Adrenal gland (tissue), 9 donors: ENCODE measurements at regions not wholly inside any gene's neighbourhood (a gene's known extent, or its start where the extent isn't known, plus 50 kb on each side); places are given as distances from the start of the nearest gene placed in this dataset.
"Not testable (repeated sequence)": the region's sequence is repeated elsewhere in the genome, so short reads cannot be mapped to it uniquely, and the experiment has no call there.

ENCODE experiments used
- DNase-seq, 7 donors: peaks; one replicate each; pipeline ENCODE4 v3.0.0-alpha.2; 2019 to 2020
- H3K27ac ChIP-seq, 5 donors: fragments of 200-600 bp; sonication (generic) in 4 of 5; 1 replicate in 3 of 5; 2 replicates in 2 of 5; pipeline versions ENCODE4 v1.5.1 to v1.8.0; 2016 to 2020; ENCODE audit warnings: mild to moderate bottlenecking in 1 of 5
- H3K27me3 ChIP-seq: fragments of 200-600 bp; 2 replicates; pipeline ENCODE4 v1.8.0; 2021
- H3K36me3 ChIP-seq, 2 donors: fragments of 200-600 bp; replicated peaks in 1 of 2; 1 replicate in 1 of 2; 2 replicates in 1 of 2; pipeline versions ENCODE4 v1.5.1 to v1.8.0; 2018 to 2022
- H3K4me1 ChIP-seq, 2 donors: fragments of 200-600 bp; replicated peaks in 1 of 2; 1 replicate in 1 of 2; 2 replicates in 1 of 2; pipeline versions ENCODE4 v1.5.1 to v1.8.0; 2018 to 2021
- H3K4me3 ChIP-seq, 4 donors: fragments of 200-600 bp; sonication (generic) in 3 of 4; one replicate each; pipeline ENCODE4 v1.5.1; 2016 to 2018
- H3K9me3 ChIP-seq, 3 donors: fragments of 200-600 bp; sonication (generic) in 1 of 3; replicated peaks in 1 of 3; 1 replicate in 2 of 3; 2 replicates in 1 of 3; pipeline versions ENCODE4 v1.5.1 to v1.8.0; 2016 to 2021
- POLR2A ChIP-seq, 2 donors: fragments of 450-650 bp; IDR thresholded peaks; one replicate each; pipeline ENCODE4 v1.6.1; 2017; ENCODE audit warnings: antibody characterized with exemption in 2 of 2, mild to moderate bottlenecking in 2 of 2, moderate library complexity in 1 of 2
- WGBS, 4 donors: extraction: QIAGEN DNeasy Blood & Tissue Kit in 2 of 4; methylation state at CpG; one replicate each; pipeline versions ENCODE4 v1.1.5 to v1.1.7; 2013 to 2017; 5-methylcytosine and 5-hydroxymethylcytosine counted together
- intact Hi-C, 2 donors: fragments of 100-400 bp; cut with DNase I; formaldehyde crosslinking; loops; one replicate each; pipeline versions ENCODE4 v1.14.1 to v1.15.0; 2022 to 2023
- TF ChIP-seq, protein P1 (sequence below), 6 experiments: fragments of 450-650 bp in 4 of 6; fragments of 200-600 bp in 2 of 6; sonication (generic) in 1 of 6; IDR thresholded peaks; 1 replicate in 5 of 6; 2 replicates in 1 of 6; pipeline versions ENCODE4 v1.5.1 to v1.8.0; 2016 to 2021; ENCODE audit warnings: antibody characterized with exemption in 6 of 6, mild to moderate bottlenecking in 2 of 6, moderate library complexity in 1 of 6
- donor health status: healthy with polysubstance abuse.
- donor health status: Bipolar disorder and iron deficiency.
- donor health status: DM: yes; HTN: yes; CAD: no.
- donor health status: DM: no; HTN: no; CAD: no.
- donor health status: DM: no; HTN: no; CAD: no.

DNA sequence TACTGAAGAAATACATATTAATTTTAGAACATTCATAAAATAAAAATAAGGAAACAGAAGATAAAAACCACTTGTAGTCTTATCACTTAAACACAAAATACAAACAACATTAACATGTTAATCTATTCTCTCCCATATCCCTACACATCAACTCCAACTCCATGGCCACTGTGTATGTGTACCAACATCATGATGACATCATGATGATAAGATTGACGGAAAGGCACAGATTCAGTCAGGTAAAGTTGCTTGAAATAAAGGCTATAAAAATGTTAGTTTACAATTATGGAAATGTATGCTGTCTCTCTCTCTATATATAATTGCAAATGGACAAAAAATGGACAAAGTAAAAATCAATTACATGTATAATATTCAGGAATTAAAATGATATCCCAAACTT, 388.5 kb upstream of the UBE2E3 start:
- Histone ChIP-seq H3K27me3 (no peaks in the 10 kb centered on the region), H3K4me1 (no peaks in the 10 kb centered on the region), H3K36me3 (no peaks in the 10 kb centered on the region), H3K9me3 (no peaks in the 10 kb centered on the region), H3K4me3 (no peak overlapping the region), H3K27ac (no peak overlapping the region)
- DNase-seq: no peak
- TF ChIP-seq, protein P1, sequence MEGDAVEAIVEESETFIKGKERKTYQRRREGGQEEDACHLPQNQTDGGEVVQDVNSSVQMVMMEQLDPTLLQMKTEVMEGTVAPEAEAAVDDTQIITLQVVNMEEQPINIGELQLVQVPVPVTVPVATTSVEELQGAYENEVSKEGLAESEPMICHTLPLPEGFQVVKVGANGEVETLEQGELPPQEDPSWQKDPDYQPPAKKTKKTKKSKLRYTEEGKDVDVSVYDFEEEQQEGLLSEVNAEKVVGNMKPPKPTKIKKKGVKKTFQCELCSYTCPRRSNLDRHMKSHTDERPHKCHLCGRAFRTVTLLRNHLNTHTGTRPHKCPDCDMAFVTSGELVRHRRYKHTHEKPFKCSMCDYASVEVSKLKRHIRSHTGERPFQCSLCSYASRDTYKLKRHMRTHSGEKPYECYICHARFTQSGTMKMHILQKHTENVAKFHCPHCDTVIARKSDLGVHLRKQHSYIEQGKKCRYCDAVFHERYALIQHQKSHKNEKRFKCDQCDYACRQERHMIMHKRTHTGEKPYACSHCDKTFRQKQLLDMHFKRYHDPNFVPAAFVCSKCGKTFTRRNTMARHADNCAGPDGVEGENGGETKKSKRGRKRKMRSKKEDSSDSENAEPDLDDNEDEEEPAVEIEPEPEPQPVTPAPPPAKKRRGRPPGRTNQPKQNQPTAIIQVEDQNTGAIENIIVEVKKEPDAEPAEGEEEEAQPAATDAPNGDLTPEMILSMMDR (IDR thresholded peaks at IDR 0.05): no peak
- no peak for TF ChIP-seq POLR2A (IDR thresholded peaks at IDR 0.05)
- intact Hi-C loops: no loop called here
- WGBS, 4 donors: 69 to 89% (median 81%) methylated on average over 1 of the region's 1 CpG

DNA sequence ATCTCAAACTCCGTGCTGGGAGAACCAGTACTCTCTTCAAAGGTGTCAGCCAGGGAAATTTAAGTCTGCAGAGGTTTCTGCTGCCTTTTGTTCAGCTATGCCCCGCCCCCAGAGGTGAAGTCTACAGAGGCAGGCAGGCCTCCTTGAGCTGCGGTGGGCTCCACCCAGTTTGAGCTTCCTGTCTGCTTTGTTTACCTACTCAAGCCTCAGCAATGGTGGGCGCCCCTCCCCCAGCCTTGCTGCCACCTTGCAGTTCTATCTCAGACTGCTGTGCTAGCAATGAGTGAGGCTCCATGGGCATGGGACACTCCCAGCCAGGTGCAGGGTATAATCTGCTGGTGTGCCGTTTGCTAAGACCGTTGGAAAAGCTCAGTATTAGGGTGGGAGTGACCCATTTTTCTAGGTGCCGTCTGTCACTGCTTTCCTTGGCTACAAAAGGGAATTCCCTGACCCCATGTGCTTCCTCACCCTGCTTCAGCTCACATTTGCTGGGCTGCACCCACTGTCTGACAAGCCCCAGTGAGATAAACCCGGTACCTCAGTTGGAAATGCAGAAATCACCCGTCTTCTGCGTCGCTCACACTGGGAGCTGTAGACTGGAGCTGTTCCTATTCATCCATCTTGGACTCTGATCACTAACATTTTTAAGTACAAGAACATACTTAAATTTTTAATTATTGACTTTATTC, 389.2 kb upstream of the UBE2E3 start:
- H3K4me1 ChIP-seq, intact Hi-C loops, H3K27me3 ChIP-seq, H3K36me3 ChIP-seq, H3K27ac ChIP-seq, DNase-seq, H3K4me3 ChIP-seq, H3K9me3 ChIP-seq: not testable (repeated sequence)
- WGBS, 4 donors: 63 to 84% (median 76%) methylated on average over 7 to 11 of the region's 11 CpGs

DNA sequence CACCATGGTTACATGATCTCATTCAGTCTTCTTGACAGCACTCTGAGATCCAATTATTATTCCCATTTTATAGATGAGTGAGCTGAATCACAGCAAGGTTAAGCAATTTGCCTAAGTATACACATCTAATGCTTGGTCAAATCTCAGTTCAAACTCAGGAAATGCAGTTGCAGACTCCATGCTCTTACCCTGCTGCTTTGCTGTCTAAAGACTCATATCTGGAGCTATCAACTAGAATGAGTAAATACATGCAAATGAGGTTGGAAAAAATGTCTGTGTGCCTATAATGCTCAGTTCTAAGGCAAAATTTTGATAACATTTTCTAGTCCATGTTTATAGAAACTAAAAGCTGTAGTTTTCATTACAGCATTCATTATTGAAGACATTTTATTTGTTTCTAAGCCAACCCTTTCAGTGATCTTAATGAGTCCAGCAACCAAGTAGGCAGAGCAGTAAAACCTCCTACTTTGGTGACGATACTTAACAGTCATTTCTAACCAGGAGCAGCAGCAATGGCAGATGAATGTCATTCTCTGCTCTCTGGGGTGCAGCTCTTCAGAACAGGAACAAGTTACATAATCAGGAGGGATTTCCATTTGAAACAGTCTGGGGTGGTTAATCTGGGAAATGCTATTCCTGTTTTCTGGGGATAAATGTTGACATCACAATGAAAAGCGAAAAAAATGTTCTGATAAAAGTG, 396.8 kb upstream of the UBE2E3 start:
- TF ChIP-seq POLR2A (IDR thresholded peaks at IDR 0.05): no peak
- TF ChIP-seq, protein P1 (IDR thresholded peaks at IDR 0.05): no peak
- DNase-seq: no peak
- no peaks in the 10 kb centered on the region for H3K27me3 ChIP-seq
- H3K27ac ChIP-seq: no peak overlapping the region
- H3K9me3 ChIP-seq: no peaks in the 10 kb centered on the region
- intact Hi-C loops: no loop called here
- no peaks in the 10 kb centered on the region for H3K36me3 ChIP-seq
- WGBS, 4 donors: 71 to 84% (median 77%) methylated on average over 2 of the region's 2 CpGs
- no peak overlapping the region for H3K4me3 ChIP-seq
- no peaks in the 10 kb centered on the region for H3K4me1 ChIP-seq

DNA sequence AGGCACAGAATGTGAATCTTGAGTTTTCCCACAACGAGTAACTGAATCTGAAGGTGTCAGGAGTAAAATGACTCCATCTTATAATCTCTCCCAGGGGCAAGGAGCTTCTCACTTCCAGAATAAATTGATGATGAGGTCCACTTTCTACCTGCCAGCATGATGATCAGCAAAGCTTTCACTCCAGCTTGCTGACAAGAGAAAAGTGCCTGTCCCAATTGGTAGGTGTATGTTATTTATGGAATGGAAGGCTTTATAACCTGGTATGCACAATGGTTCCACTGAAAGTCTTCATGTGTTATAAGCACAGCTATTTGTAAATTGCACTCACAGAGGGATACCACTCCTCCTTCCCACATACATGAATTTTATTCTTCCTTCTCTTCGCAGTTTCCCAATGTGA, 401.0 kb upstream of the UBE2E3 start:
- intact Hi-C loops: no loop called here
- DNase-seq: no peak
- H3K36me3 ChIP-seq: no peaks in the 10 kb centered on the region
- H3K4me1 ChIP-seq: no peaks in the 10 kb centered on the region
- TF ChIP-seq, protein P1 (IDR thresholded peaks at IDR 0.05): no peak
- no peak for TF ChIP-seq POLR2A (IDR thresholded peaks at IDR 0.05)
- no peak overlapping the region for H3K27ac ChIP-seq
- H3K4me3 ChIP-seq: no peak overlapping the region
- H3K27me3 ChIP-seq: no peaks in the 10 kb centered on the region
- no peaks in the 10 kb centered on the region for H3K9me3 ChIP-seq
- 45 to 84% (median 53%) methylated on average over 2 of the region's 2 CpGs for whole genome bisulfite sequencing, 4 donors

DNA sequence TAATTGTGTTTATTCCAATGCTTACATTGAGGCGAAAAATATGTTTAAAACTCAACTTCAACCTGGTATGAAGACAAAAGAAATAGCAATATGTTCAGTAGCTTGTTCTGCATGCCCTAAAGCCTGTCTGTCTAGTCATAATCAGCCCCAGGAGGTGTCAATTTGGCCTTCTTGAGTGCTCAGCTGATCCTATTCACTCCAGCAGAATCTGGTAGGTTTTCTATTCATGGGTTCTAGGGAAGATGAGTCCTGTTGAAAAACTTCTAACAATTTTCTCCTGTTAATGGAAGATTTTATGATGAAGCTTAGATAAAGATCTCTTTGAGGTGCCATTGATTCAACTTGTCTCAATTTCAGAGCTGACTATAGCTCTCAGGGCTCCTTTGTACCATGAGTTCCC, 402.0 kb upstream of the UBE2E3 start:
- no peaks in the 10 kb centered on the region for H3K36me3 ChIP-seq
- no peak overlapping the region for H3K27ac ChIP-seq
- H3K27me3 ChIP-seq: no peaks in the 10 kb centered on the region
- DNase-seq: no peak
- intact Hi-C loops: no loop called here
- no peak overlapping the region for H3K4me3 ChIP-seq
- TF ChIP-seq POLR2A (IDR thresholded peaks at IDR 0.05): no peak
- TF ChIP-seq, protein P1 (IDR thresholded peaks at IDR 0.05): no peak
- H3K4me1 ChIP-seq: no peaks in the 10 kb centered on the region
- no peaks in the 10 kb centered on the region for H3K9me3 ChIP-seq
- WGBS, 4 donors: 68 to 80% (median 76%) methylated on average over 1 of the region's 1 CpG
